ENCODE measurements at regions not wholly inside any gene's neighbourhood (a gene's known extent, or its start where the extent isn't known, plus 50 kb on each side); places are given as distances from the start of the nearest gene placed in this dataset.
"Not testable (repeated sequence)": the region's sequence is repeated elsewhere in the genome, so short reads cannot be mapped to it uniquely, and the experiment has no call there.

GRCh38 chr3:197618408-197618807 is 62.6 kb upstream of the BDH1 start:
- not testable (repeated sequence) for H3K4me1 ChIP-seq; H3K4me3 ChIP-seq; DNase-seq (ENCODE audit: low spot score in 2 of 2); H3K27me3 ChIP-seq; H3K9me3 ChIP-seq; H3K27ac ChIP-seq
- 88% methylated on average over 5 of the region's 5 CpGs for WGBS
- peaks cover 79% of the 10 kb centered on the region for H3K36me3 ChIP-seq

- Histone ChIP-seq H3K4me1 (no peaks in the 10 kb centered on the region), H3K27ac (no peak overlapping the region), H3K27me3 (no peaks in the 10 kb centered on the region), H3K36me3 (peaks cover 86% of the 10 kb centered on the region), H3K9me3 (no peaks in the 10 kb centered on the region), H3K4me3 (no peak overlapping the region)
- no peak for DNase-seq (ENCODE audit: low spot score in 2 of 2)
- 96% methylated on average over 3 of the region's 3 CpGs for WGBS
- TF ChIP-seq EP300 (IDR thresholded peaks at IDR 0.05) (no peak), POLR2AphosphoS5 (IDR thresholded peaks at IDR 0.05) (no peak), POLR2A (IDR thresholded peaks at IDR 0.05) (no peak), CTCF (IDR thresholded peaks at IDR 0.05) (no peak)
Observed at GRCh38 chr3:197615430-197615829, 59.7 kb upstream of the BDH1 start.

- not testable (repeated sequence) for H3K4me3 ChIP-seq; H3K9me3 ChIP-seq; H3K4me1 ChIP-seq; DNase-seq (ENCODE audit: low spot score in 2 of 2); H3K27me3 ChIP-seq; H3K27ac ChIP-seq
- WGBS: 93% methylated on average over 3 of the region's 3 CpGs
- H3K36me3 ChIP-seq: peaks cover 80% of the 10 kb centered on the region
Observed at GRCh38 chr3:197614134-197614533, 58.4 kb upstream of the BDH1 start.

- DNase-seq (ENCODE audit: low spot score in 2 of 2): no peak
- H3K4me1 ChIP-seq: no peaks in the 10 kb centered on the region
- H3K27ac ChIP-seq: no peak overlapping the region
- no peak overlapping the region for H3K4me3 ChIP-seq
- no peaks in the 10 kb centered on the region for H3K27me3 ChIP-seq
- peaks cover 85% of the 10 kb centered on the region for H3K36me3 ChIP-seq
- TF ChIP-seq POLR2A (IDR thresholded peaks at IDR 0.05): no peak
- no peak for TF ChIP-seq POLR2AphosphoS5 (IDR thresholded peaks at IDR 0.05)
- TF ChIP-seq CTCF (IDR thresholded peaks at IDR 0.05): no peak
- WGBS: 78% methylated on average over 6 of the region's 6 CpGs
- no peaks in the 10 kb centered on the region for H3K9me3 ChIP-seq
Observed at GRCh38 chr3:197613199-197613598, 57.4 kb upstream of the BDH1 start.

- 96% methylated on average over 2 of the region's 2 CpGs for WGBS
- no peaks in the 10 kb centered on the region for H3K4me1 ChIP-seq
- no peak for DNase-seq (ENCODE audit: low spot score in 2 of 2)
- peaks cover 90% of the 10 kb centered on the region for H3K36me3 ChIP-seq
- H3K27me3 ChIP-seq: no peaks in the 10 kb centered on the region
- no peak overlapping the region for H3K4me3 ChIP-seq
- H3K9me3 ChIP-seq: no peaks in the 10 kb centered on the region
- TF ChIP-seq POLR2A (IDR thresholded peaks at IDR 0.05): no peak
- no peak for TF ChIP-seq EP300 (IDR thresholded peaks at IDR 0.05)
- TF ChIP-seq CTCF (IDR thresholded peaks at IDR 0.05): no peak
- TF ChIP-seq POLR2AphosphoS5 (IDR thresholded peaks at IDR 0.05): no peak
- no peak overlapping the region for H3K27ac ChIP-seq
Observed at GRCh38 chr3:197611255-197611654, 55.5 kb upstream of the BDH1 start.

GRCh38 chr3:197606468-197606867 is 50.7 kb upstream of the BDH1 start:
- no peak for DNase-seq (ENCODE audit: low spot score in 2 of 2)
- H3K36me3 ChIP-seq: peaks cover 47% of the 10 kb centered on the region
- H3K27ac ChIP-seq: no peak overlapping the region
- no peaks in the 10 kb centered on the region for H3K9me3 ChIP-seq
- H3K27me3 ChIP-seq: no peaks in the 10 kb centered on the region
- TF ChIP-seq POLR2A (IDR thresholded peaks at IDR 0.05) (no peak), EP300 (IDR thresholded peaks at IDR 0.05) (no peak), CTCF (IDR thresholded peaks at IDR 0.05) (no peak), POLR2AphosphoS5 (IDR thresholded peaks at IDR 0.05) (no peak)
- H3K4me1 ChIP-seq: no peaks in the 10 kb centered on the region
- WGBS: 100% methylated on average over 3 of the region's 3 CpGs
- no peak overlapping the region for H3K4me3 ChIP-seq
